ENCODE measurements at regions not wholly inside any gene's neighbourhood (a gene's known extent, or its start where the extent isn't known, plus 50 kb on each side); places are given as distances from the start of the nearest gene placed in this dataset.
"Not testable (repeated sequence)": the region's sequence is repeated elsewhere in the genome, so short reads cannot be mapped to it uniquely, and the experiment has no call there.

DNA sequence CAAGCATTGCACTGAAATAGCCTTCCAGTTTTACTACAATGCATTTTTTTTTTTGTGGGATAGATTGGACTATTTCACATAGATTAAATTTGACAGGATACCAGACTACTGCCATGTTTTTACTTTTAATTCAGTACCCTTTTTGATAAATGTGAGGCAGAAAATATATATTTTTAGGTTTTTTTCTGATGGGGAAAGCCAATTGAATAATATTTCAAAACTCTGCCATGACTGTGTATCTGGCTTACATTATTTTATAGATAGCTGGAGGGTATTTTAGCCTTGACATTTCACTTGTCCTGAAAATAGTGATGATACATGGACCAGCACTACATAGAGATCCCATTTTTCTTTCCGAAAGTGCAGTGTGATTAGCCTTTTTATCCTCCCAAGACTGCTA is 133.5 kb upstream of the PRR16 start:
- intact Hi-C loops (cut with DNase I; ENCODE audit: low total_unique reads) = no loop called here
- no peak for DNase-seq
- no peaks in the 10 kb centered on the region for H3K36me3 ChIP-seq
- H3K4me1 ChIP-seq = no peaks in the 10 kb centered on the region
- TF ChIP-seq, protein P1, sequence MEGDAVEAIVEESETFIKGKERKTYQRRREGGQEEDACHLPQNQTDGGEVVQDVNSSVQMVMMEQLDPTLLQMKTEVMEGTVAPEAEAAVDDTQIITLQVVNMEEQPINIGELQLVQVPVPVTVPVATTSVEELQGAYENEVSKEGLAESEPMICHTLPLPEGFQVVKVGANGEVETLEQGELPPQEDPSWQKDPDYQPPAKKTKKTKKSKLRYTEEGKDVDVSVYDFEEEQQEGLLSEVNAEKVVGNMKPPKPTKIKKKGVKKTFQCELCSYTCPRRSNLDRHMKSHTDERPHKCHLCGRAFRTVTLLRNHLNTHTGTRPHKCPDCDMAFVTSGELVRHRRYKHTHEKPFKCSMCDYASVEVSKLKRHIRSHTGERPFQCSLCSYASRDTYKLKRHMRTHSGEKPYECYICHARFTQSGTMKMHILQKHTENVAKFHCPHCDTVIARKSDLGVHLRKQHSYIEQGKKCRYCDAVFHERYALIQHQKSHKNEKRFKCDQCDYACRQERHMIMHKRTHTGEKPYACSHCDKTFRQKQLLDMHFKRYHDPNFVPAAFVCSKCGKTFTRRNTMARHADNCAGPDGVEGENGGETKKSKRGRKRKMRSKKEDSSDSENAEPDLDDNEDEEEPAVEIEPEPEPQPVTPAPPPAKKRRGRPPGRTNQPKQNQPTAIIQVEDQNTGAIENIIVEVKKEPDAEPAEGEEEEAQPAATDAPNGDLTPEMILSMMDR (IDR thresholded peaks at IDR 0.05) = no peak
- TF ChIP-seq POLR2A (IDR thresholded peaks at IDR 0.05) (no peak), EP300 (IDR thresholded peaks at IDR 0.05) (no peak), POLR2AphosphoS5 (IDR thresholded peaks at IDR 0.05) (no peak)
- H3K4me3 ChIP-seq = no peak overlapping the region
- peaks cover 0 to 5% (median 0%) of the 10 kb centered on the region in 4 donors for H3K9me3 ChIP-seq
- H3K27me3 ChIP-seq = no peaks in the 10 kb centered on the region
- WGBS, 5 donors = 78 to 100% (median 92%) methylated on average over 1 of the region's 1 CpG
- H3K27ac ChIP-seq = no peak overlapping the region

GRCh38 chr5:120344181-120344580 is 119.9 kb upstream of the PRR16 start:
- intact Hi-C loops (cut with DNase I; ENCODE audit: low total_unique reads) = no loop called here
- H3K9me3 ChIP-seq = no peaks in the 10 kb centered on the region
- no peak for DNase-seq
- WGBS, 5 donors = 72 to 82% (median 78%) methylated on average over 4 of the region's 4 CpGs
- H3K4me1 ChIP-seq = no peaks in the 10 kb centered on the region
- no peaks in the 10 kb centered on the region for H3K36me3 ChIP-seq
- no peak overlapping the region for H3K4me3 ChIP-seq
- TF ChIP-seq POLR2AphosphoS5 (IDR thresholded peaks at IDR 0.05) (no peak), EP300 (IDR thresholded peaks at IDR 0.05) (no peak), POLR2A (IDR thresholded peaks at IDR 0.05) (no peak)
- TF ChIP-seq, protein P1 (IDR thresholded peaks at IDR 0.05) = no peak
- H3K27ac ChIP-seq = no peak overlapping the region
- no peaks in the 10 kb centered on the region for H3K27me3 ChIP-seq

GRCh38 chr5:120345947-120346346 is 118.2 kb upstream of the PRR16 start:
- 80 to 94% (median 92%) methylated on average over 4 of the region's 4 CpGs for WGBS, 5 donors
- peaks cover 0 to 11% (median 4%) of the 10 kb centered on the region in 4 donors for H3K9me3 ChIP-seq
- H3K36me3 ChIP-seq = no peaks in the 10 kb centered on the region
- intact Hi-C loops (cut with DNase I; ENCODE audit: low total_unique reads) = no loop called here
- no peaks in the 10 kb centered on the region for H3K27me3 ChIP-seq
- no peaks in the 10 kb centered on the region for H3K4me1 ChIP-seq
- no peak for DNase-seq
- no peak overlapping the region for H3K4me3 ChIP-seq
- H3K27ac ChIP-seq = no peak overlapping the region
- TF ChIP-seq EP300 (IDR thresholded peaks at IDR 0.05) (no peak), POLR2AphosphoS5 (IDR thresholded peaks at IDR 0.05) (no peak)
- TF ChIP-seq, protein P1 (IDR thresholded peaks at IDR 0.05) = no peak

GRCh38 chr5:120351071-120351470 is 113.0 kb upstream of the PRR16 start:
- H3K27ac ChIP-seq; H3K4me3 ChIP-seq; DNase-seq; H3K27me3 ChIP-seq; intact Hi-C loops (cut with DNase I; ENCODE audit: low total_unique reads); H3K36me3 ChIP-seq; H3K4me1 ChIP-seq: not testable (repeated sequence)
- WGBS, 5 donors = 86 to 94% (median 90%) methylated on average over 5 of the region's 5 CpGs
- peaks cover 0 to 18% (median 10%) of the 10 kb centered on the region in 4 donors for H3K9me3 ChIP-seq

- Histone ChIP-seq H3K4me1 (no peaks in the 10 kb centered on the region), H3K36me3 (no peaks in the 10 kb centered on the region), H3K9me3 (peaks cover 0 to 18% (median 10%) of the 10 kb centered on the region in 4 donors), H3K4me3 (no peak overlapping the region), H3K27me3 (no peaks in the 10 kb centered on the region), H3K27ac (no peak overlapping the region)
- intact Hi-C loops (cut with DNase I; ENCODE audit: low total_unique reads) = no loop called here
- no peak for DNase-seq
- no peak for TF ChIP-seq POLR2A (IDR thresholded peaks at IDR 0.05)
- TF ChIP-seq POLR2AphosphoS5 (IDR thresholded peaks at IDR 0.05) = no peak
- TF ChIP-seq EP300 (IDR thresholded peaks at IDR 0.05) = no peak
- WGBS, 5 donors = 89 to 93% (median 91%) methylated on average over 2 of the region's 2 CpGs
Measured at GRCh38 chr5:120354126-120354525, 110.0 kb upstream of the PRR16 start.
